Hematopoietic multipotent progenitor cell (in vitro differentiated cells): ENCODE measurements at regions not wholly inside any gene's neighbourhood (a gene's known extent, or its start where the extent isn't known, plus 50 kb on each side); places are given as distances from the start of the nearest gene placed in this dataset.
"Not testable (repeated sequence)": the region's sequence is repeated elsewhere in the genome, so short reads cannot be mapped to it uniquely, and the experiment has no call there.

Experiments used
- DNase-seq, 3 donors: peaks; one replicate each; pipeline ENCODE4 v3.0.0-alpha.2; 2011 to 2015; ENCODE audit warnings: low read depth in 2 of 3, low spot score in 2 of 3

DNA sequence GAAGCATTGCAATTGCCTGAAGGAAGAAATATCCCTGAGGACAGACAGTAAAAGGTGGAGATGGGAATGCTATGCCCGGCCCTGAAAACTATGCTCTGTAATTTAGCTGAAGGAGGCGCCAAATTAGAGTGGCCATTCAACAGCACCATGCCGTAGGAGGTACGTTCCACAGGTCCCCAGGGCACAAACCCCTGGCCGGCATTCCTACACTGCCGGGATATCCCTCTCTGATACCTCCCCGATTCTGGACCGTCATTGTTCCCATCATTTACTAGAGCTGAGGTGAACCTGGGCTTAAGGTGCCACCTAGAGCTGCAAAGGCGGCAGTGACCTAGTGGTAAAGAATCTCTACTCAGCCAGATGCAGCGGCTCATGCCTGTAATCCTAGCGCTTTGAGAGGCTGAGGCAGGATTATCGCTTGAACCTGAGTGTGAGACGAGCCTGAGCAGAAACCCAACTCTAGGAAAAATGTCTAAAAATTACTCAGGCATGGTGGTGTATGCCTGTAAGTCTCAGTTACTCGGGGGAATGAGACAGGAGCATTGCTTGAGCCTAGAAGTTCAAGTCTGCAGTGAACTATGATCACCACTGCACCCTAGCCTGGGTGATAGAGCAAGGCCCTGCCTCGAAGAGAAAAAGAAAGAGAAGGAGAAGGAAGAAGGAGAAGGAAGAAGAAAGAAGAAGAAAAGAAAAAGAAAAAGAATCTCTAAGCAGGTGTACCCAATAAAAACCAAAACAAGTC, 53.0 kb upstream of the TNKS2 start:
- no peak for DNase-seq

DNA sequence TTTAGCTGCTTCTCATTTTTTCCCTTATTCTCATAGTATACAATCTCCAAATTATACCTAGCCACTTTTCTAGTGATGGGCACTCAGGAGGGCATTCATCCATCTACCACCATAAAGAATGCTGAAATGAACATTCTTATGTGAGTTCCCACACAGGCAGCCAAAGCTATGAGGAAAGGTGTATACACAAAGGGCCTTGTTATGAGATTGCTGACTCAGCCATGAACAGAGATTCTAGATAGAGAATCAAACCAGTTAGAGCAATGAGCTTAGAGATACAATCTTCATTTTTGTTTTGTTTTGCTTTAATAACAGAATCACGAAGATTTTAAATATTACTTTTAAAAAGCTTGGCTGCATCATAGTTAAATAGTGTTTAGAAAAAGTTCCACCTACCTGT, 54.8 kb upstream of the TNKS2 start:
- no peak for DNase-seq

DNA sequence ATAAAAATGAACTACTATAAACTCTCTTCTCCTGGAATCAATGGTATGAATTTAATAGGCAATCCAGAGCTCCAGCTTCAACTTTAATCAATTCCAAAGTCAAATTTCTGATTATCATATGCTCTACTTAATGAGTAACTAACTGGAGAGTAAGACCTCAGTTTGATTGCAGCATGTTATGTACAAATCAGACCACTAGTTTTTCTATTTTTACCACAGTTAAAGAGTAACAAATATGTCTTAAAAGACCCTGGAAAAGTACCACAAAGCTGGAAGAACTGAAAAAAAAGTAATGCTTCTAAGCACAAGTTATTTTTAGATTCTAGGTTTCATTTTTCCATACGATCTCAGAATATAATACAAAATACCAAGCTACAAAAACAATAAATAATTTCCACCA, 56.0 kb upstream of the TNKS2 start:
- no peak for DNase-seq

DNA sequence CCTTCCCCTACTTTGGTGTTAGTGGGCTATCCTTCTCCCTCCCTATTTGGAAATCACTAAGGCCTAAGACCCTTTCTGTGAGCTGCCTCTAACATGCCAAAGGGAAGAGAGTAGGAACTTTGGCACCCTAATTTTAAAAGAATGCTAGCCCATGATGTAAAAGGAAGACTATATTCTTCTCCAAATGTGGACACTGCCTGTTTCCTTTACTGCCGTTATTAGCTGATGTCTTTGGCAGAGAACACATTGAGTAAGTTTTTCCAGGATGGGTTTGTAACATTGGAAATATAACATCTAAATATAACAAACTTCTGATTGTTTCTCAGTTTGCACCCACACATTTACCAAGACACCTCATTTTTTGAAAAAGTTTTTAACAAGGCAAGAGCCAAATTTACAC, 56.9 kb upstream of the TNKS2 start:
- no peak for DNase-seq

DNA sequence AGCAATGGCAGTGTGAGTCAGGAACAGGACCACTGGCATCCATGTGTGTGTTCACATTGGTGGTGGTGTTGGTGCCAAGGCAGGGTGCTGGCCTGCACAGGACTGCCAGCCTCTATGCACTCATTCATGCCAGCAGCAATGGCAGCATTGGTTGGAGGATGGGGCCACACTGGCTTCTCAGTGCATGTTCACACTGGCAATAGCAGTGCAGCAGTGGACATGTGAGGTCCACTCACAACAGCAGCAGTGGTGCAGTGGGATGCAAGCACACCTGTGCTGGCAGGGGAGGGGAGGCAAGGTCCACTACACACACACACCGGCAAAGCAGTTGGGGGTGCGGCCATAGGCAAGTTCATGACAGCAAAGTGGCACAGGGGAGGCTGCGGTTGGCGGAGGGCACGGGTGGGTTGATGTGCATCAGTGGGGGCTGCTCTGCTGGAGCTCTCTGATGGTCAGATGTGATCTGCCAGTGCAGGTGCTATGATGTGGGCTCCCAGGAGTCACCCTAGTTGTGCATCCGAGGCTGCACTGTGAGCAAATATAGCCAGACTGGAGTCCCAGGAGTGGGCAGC, 57.8 kb upstream of the TNKS2 start:
- no peak for DNase-seq

DNA sequence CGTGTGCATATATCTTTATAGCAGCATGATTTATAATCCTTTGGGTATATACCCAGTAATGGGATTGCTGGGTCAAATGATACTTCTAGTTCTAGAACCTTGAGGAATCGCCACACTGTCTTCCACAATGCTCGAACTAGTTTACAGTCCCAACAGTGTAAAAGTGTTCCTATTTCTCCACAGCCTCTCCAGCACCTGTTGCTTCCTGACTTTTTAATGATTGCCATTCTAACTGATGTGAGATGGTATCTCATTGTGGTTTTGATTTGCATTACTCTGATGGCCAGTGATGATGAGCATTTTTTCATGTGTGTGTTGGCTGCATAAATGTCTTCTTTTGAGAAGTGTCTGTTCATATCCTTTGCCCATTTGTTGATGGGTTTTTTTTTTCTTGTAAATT, 66.0 kb upstream of the TNKS2 start:
- not testable (repeated sequence) for DNase-seq

DNA sequence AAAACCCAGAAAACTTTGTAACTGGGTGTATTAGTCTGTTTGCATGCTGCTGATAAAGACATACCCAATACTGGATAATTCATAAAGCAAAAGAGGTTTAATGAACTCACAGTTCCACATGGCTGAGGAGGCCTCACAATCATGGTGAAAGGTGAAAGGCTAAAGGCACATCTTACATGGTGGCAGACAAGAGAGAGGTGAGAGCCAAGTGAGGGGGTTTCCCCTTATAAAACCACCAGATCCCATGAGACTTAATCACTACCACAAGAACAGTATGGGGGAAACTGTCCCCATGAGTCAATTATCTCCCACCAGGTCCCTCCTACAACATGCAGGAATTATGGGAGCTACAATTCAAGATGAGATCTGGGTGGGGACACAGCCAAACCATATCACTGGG, 68.9 kb upstream of the TNKS2 start:
- DNase-seq: not testable (repeated sequence)

DNA sequence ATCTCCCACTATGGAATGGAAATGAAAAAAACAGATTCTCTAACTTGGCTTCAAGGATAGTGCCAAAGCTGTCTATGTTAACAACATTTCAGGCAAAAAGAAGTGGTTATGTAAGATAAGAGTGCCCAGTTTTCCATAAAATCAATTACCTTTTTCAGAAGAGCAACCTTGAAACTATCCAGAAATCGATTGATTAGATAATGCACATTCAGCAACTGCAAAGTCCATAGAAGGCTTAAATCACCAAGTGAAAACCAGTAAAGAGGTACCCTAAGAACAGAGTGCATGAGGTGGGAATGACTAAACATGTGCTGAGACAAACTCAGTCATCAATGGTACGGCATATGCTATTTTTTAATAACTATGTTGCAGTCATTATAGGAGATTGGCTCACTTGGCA, 71.9 kb upstream of the TNKS2 start:
- no peak for DNase-seq

DNA sequence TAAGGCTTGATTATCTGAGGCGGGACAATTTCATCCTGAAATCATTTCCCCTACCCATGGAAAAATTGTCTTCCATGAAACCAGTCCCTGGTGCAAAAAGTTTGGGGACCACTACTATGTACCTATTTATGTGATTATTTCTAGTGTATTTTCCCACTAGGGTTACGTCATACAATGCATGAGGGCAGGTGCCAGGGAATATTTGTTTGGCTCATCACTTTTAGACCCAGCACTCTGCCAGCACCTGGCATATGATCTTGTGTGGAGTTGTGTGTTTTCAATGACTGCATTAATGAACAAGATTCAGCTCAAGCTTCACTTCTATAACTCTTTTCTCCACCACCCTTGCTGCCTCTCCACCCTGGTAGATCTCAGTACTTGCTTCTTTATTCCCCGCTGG, 73.3 kb upstream of the TNKS2 start:
- no peak for DNase-seq

DNA sequence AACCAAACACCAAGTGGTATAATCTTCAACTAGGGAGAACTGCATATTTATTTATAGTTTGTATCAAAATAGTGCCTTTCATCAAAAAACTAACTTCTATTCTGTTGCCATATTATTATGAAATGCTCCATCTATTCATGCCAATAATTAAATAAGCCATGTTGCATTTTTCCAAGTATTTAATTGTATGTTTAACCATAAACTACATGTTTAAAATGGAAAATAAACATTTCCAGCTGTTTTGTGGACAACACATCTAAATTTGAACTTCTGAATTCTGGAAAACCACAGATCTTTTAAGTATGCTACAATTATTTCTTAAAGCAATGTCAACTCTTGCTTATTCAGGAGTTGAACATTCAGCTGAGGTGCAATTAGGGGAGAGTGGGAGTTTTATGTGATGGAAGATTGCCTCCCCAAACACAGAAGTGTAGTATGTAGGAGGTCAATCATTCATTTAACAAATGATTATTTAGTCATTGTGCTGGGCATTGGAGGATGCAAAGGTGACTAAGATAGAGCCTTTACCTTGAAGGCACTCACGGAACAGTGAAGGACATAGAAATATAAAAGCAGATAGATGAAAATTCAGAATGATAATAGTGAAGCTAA, 80.7 kb upstream of the PPP1R3C start:
- DNase-seq: no peak

DNA sequence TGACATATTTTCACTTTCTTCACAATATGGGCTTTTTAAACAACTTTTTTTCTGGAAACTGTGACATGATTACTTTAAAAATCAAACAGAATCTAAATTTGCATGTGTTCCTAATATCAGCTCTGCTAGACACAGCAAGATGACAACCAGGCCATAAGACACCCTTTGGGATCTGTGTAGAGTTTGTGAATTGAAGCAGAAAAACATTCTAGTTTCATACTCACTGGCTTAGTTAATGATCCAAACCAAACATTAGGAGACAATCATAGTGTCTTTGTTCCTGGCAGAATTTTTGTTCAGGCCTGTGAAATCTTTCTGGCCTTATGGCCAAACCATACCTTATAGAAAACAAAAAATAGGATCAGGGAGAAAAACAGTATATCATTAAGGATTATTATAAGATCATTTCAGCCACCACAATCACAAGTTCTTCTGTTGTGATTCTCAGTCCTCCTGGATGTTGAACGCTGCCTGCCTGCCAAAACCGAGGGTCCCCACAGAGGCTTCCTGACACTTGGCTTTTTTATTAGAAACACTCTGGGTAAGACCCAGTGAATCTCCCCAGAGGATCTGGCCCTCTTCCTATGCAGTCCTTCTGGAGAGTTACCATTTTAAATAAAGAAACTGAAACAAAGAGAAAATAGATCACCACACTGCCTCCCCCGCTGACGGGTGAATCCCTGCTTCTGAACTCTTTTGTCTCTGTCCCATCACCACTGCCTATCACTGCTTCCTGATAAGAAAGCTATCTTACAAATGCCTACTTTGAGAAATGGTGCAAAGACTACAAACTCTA, 79.2 kb upstream of the PPP1R3C start:
- DNase-seq: no peak

DNA sequence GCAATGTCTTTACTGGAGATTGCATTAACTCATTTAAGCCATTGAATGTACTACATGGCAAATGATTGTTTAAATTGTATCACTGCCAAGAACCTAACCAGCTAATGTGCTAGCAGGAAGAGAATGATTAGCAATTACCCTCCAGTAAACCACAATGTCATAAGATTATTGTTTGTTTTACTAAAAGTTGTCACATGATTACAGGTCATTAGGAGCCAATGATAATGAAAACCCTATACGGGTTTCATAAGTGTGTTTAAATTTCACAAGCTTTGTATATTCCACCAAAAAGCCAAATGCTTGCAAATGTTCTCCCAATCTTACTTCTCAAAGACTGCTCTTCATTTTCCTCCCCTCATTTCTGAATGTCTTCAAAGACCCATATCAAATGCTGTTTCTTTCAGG, 76.5 kb upstream of the PPP1R3C start:
- no peak for DNase-seq

DNA sequence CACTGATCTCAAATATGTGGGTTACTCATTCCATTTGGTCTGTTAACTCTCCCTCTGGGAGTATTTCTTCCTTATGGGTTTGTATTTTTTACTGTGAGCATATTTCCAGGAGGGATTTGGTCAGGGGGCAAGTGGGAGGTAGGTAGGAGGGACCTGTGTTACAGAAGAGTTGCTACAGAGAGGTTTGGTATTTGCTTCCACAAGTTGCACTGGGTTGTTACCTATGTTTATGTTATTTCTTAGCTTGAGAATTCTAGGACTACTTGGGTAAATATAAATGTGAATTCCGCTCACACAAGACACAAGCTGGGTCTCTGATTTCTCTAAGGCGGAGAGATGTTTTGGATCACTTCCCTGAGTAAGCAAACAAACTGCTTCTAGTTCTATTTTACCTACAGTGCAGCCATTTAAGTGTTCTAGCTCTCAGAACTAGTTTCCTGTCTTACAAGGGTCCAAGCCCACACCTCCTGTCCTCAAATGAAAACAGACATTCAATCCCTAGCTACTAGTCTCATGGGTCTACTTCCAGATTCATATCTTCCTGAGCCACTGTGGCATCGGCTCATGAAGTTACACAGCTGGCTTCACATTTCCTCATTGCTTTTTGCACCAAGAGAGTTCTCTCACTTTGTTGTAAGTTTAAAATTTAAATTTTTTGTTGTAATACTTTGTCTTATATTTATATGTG, 75.4 kb upstream of the PPP1R3C start:
- DNase-seq: no peak

DNA sequence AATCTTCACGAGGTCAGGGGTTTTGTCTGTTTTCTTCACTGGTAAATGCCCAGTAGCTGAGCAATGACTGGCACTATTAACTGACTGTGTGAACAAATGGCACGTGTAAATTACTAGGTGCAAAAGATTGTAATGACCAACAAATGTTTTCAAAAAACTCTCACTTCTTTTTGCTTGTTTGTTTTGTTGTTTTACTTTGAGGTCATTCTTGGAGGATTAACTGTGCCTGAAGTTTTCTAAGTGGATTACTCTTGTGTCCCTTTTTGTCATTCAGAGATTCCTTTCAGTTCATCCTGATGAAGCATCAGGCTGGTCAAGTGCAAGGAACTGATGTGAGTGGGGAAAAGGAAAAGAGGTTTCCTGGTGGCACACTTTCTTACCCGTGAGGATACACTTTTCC, 74.4 kb upstream of the PPP1R3C start:
- no peak for DNase-seq

DNA sequence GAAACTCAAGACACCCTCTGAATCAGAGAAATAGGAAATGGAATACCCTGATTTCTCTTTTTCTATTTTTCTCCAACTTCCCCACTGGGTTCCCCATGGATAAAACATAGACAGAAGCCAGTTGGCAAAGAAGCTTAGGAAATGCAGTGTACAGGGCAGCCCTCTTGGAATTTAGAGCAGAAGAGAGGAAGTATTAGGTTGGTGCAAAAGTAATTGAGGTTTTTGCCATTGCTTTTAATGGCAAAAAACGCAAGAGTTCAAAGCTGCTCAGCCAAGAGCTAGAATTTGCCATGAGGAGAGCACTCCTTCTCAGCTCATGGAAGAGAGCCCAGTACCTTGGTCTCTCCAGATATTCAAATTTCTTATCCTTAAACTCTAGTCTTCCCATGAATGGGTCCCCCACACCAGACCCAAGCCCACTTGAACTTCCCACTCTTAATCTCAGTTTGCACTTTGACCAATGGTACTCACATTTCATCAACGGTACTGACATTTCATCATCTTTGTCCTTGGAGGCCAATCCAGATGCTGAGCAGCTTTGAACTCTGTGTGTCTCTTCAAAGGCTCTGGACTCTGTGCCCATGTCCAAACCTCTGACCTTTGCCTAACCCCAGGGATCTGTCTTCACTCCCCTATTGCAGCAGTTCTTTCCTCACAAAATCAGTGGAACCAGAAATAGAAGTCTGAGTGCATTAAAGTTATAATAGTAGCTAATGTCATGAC, 73.2 kb upstream of the PPP1R3C start:
- DNase-seq: no peak

DNA sequence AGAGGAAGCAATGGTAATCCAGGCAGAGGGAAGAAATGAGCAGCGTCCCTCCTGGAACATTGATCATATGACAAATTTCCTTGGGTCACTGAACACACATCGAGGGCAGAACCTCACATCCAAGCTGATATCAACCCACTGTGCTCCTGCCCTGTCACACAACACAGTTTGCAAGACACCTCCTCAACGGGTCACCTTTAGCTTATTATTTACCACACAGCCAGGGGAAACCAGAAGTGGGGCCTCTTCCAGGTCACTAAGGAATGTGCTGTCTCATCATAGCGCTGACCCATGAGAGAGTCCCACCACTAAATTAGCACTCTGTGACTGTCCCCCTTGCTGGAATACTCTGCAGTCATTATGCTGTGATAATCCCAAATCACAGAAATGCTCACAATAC, 69.7 kb upstream of the PPP1R3C start:
- DNase-seq: no peak

DNA sequence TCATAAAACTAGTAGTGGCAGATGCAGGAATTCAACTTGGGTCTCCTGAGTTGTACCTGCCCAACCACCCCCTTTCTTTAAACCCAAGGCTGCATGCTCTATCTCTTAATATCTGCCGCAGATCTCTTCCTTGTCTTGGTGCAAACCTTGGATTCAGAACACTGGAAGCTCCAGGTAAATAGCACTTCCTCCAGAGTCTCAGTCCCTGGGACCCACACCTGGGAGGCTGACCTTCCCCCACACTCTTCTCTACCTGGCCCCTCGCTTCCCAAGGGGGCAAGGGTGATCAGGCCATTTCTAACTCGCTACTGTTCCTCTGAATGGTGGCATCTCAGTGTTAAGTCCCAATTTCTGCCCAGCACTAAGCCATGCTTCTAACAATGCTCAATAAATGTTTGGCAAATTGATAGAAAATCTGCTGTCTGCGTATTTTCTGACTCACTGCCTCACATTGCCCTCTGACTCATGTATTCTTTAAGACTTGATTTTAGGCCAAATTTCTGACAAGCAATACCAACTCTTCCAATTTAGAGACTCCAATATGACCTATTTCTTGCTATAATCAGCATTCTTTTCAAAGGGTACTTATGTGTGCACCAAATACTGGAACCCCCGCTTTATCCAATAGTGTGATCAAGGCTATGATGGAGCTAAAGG, 68.0 kb upstream of the PPP1R3C start:
- DNase-seq: no peak

DNA sequence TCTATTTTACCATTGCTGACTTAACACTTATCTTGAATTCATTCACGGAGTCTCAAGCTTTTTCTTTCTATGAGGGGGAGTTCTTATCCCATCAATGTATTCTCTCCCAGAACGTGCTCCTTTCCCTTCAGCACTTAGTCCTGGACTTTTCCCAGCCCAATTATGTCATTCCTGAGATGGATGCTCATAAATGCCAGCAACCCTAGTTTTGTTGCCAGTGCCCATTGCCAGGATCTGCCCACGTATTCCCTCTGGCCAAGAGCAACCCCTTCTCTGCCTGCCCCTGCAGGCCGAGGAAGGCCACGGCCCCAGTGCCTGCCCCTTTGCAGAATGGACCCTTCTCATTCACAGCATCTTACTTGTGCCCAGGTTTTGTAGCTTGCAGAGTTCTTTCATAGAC, 67.4 kb upstream of the PPP1R3C start:
- no peak for DNase-seq

DNA sequence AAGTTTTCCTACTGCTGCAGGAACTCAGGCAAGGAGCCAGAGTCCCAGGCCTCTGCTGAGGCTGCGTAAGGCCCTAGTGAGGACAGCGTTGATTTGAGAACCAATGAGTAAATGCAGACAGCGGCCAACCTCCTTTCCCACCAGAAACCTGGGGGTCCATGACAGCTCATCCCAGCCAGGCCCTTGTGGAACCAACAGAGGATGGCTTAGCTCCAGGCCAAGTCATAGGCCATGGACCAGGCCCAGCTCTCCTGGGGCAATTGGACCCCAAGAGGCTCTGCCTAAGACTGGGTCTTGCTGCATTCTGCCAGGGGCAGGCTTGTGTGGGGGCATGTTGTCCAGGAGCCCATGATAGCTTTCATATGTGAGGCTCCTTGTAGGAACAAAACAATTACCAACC, 65.4 kb upstream of the PPP1R3C start:
- no peak for DNase-seq
